GM18508 (cell line): ENCODE measurements at regions not wholly inside any gene's neighbourhood (a gene's known extent, or its start where the extent isn't known, plus 50 kb on each side); places are given as distances from the start of the nearest gene placed in this dataset.

Experiments
- ATAC-seq: cut with Tn5 transposase; IDR thresholded peaks from one replicate; pipeline ENCODE4 v1.9.1; 2021; ENCODE audit warnings: moderate number of reproducible peaks; ENCODE audit not compliant: insufficient read depth, unreplicated experiment

GRCh38 chr11:113584371-113584770, 109.2 kb upstream of the DRD2 start:
- no peak for ATAC-seq

- no peak for ATAC-seq
Measured at GRCh38 chr11:113581713-113582112, 106.5 kb upstream of the DRD2 start.

DNA sequence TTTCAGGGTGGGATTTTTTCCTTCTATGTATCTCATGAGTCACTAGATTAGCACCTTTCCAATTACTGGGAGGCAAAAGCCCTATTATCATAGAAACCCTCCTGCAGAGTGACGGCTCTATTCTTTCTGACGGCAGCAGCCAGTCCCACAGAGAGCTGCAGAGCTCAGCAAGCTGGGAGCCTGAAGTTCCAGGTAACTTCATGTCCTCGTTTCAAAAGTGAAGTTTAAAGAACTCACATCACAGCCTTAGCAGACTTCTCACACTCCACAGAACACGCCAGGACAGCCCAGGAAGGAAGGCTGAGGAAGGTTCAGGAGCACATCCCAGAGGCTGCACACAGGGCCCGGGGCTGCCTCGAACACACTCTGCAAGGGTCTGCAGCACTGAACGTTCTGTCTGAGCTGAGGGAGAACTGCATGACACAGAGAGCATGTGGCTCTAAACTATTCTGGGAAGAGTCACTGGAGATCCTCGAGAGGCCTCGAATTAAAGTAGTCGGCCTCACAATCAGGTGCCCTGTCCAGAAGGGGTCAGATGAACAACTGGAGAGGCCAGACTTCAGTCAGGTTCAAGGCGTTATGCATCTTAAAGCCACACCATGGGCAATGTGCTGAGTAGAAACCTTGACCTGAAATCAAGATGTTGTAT, 104.2 kb upstream of the DRD2 start:
- ATAC-seq, result no peak

- no peak for ATAC-seq
Measured at GRCh38 chr11:113578715-113579250, 103.6 kb upstream of the DRD2 start.

GRCh38 chr11:113578033-113578380, 102.8 kb upstream of the DRD2 start:
- ATAC-seq, result no peak

GRCh38 chr11:113577356-113578032, 102.3 kb upstream of the DRD2 start:
- no peak for ATAC-seq

GRCh38 chr11:113574586-113574985, 99.4 kb upstream of the DRD2 start:
- ATAC-seq, result no peak

GRCh38 chr11:113574171-113574570, 99.0 kb upstream of the DRD2 start:
- no peak for ATAC-seq

DNA sequence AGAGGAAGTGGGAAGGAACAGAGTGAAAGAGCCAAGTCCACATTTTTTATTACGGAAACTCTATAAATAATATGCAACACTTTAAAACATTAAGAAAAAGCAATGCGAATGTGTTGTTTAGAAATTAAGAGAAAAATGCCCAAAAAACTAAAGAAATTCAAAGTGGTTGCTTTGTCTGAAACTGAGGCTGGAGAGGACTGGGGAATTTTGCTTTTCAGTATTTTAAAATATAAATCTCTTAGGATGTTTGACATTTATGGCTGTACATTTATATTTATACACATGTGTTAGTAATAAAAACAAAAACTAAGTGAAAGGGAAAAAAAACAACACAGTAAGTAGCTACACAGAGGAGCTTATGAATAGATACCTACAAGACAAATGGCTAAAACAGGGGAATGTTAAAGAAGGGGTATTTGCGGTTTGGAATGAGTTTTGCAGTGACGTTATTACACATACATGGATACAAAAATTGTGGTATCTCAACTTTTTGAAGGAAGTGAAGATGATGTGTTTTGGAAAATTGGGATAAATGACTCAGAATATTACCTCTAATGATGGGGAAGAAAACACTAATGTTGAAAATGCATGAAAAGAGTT, 97.0 kb upstream of the DRD2 start:
- no peak for ATAC-seq

DNA sequence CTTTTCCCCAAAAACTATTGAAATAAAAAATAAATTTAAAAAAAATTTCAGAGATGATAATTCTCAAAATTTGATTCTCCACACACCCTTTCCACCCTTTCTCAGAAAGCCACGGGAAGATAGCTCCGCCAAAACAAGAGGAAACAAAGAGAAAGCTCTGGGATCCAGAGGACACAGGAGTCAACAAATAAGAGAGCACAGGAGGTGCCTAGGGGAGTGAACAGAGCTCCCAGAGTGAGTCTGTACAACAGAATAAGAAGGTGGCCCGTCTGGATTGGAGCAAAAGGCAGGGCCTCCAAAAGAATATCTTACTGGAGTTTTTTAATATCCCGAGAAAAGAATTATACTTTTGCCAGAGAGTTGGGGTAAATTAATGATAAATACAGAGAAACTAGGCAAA, 96.3 kb upstream of the DRD2 start:
- no peak for ATAC-seq

- no peak for ATAC-seq
Measured at GRCh38 chr11:113570906-113571305, 95.7 kb upstream of the DRD2 start.

DNA sequence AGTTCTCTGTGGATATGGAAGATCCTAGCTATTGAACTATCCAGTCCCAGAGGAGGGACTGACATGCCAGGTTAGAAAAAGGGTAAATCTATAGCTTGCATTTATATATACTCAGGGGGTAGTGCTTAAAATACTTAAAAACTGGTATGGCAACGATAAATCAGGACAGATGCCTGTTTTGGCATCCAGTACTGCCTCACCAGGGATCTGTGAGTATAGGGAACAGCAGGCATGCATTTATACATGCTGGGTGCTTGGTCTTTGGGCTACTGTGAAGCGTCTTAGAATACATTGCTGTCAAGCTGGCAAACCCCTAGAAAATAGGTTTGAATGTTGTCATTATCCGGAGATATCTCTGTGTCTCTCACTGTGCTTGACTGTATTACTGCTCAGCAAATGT, 94.2 kb upstream of the DRD2 start:
- ATAC-seq, result no peak

- ATAC-seq, result no peak
Measured at GRCh38 chr11:113568566-113568965, 93.4 kb upstream of the DRD2 start.

- ATAC-seq, result no peak
Measured at GRCh38 chr11:113567867-113568544, 92.8 kb upstream of the DRD2 start.

DNA sequence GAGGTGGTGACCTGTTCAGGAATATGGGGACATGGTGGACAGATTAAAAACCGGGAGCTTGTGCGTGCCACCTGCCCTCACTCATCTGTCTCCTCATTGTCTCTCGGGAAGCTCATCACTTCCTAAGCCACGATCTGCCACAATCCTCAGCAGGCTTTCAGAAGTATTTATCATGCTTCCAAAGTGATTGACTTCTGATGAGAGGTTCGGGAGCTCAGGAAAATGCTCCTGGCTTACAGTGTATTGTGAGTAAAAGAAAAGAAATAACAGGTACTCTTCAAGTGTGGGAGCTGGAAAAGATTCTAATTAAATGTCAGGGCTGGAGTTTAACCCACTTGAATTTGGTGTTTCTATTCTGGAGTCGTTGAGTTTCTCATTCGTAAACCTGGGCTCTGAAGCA, 91.9 kb upstream of the DRD2 start:
- no peak for ATAC-seq

DNA sequence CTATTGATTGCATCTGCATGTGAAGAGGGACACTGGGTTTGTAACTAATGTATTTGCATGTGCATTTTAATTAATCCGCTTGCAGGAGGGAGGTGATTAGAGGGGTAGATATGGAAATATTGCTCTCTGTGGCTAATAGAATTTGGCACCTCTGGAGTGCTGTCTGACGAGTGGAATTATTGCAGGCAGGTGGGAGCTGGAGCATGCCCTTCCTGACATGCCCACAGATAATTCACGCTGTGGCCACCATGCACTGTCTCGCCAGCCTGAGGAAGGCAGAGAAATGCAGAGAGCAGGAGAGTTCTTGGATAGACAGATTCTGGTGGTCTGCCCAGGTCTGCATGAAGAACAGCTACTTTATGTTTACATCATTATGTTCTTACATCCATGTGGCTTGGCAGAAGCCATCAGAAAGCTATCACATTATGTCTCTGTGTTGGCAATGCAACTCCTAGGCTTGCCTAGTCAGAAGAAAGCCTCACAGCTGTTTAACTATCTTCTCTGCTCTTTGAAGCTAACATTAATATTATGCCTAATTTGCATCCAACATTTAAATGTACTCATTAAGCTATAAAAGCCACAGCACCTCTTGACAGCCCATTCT, 89.4 kb upstream of the DRD2 start:
- ATAC-seq, result no peak

- ATAC-seq, result no peak
Measured at GRCh38 chr11:113563766-113564526, 88.7 kb upstream of the DRD2 start.

DNA sequence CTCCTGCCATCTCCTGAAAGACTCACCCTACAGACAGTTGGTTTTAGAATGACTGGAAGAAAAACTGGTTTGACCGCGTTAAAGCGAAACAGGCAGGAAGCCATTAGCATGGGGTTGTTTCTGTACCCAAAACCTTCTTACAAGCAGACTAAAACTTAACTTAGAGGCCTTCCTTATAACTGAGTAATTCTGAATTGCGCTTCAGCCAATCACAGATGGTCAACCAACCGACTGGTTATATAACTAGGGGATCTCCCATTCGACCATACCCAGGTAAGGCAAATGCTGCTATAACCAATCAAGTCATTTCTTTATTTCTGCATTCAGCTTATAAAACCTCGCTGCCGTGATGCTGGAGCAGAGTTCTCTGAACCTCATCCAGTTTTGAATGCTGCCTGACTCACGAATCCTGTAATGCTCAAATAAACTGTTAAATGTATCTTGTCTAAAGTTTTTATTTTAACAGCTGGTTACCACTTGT, 87.8 kb upstream of the DRD2 start:
- no peak for ATAC-seq

- no peak for ATAC-seq
Measured at GRCh38 chr11:113562576-113562975, 87.4 kb upstream of the DRD2 start.

GRCh38 chr11:113557926-113558325, 82.7 kb upstream of the DRD2 start:
- ATAC-seq, result no peak
